Ammon's horn (tissue), 1 donor: ENCODE measurements at regions not wholly inside any gene's neighbourhood (a gene's known extent, or its start where the extent isn't known, plus 50 kb on each side); places are given as distances from the start of the nearest gene placed in this dataset.

Experiments
- DNase-seq: peaks from one replicate; pipeline ENCODE4 v3.0.0-alpha.2; 2016; ENCODE audit warnings: low spot score

DNA sequence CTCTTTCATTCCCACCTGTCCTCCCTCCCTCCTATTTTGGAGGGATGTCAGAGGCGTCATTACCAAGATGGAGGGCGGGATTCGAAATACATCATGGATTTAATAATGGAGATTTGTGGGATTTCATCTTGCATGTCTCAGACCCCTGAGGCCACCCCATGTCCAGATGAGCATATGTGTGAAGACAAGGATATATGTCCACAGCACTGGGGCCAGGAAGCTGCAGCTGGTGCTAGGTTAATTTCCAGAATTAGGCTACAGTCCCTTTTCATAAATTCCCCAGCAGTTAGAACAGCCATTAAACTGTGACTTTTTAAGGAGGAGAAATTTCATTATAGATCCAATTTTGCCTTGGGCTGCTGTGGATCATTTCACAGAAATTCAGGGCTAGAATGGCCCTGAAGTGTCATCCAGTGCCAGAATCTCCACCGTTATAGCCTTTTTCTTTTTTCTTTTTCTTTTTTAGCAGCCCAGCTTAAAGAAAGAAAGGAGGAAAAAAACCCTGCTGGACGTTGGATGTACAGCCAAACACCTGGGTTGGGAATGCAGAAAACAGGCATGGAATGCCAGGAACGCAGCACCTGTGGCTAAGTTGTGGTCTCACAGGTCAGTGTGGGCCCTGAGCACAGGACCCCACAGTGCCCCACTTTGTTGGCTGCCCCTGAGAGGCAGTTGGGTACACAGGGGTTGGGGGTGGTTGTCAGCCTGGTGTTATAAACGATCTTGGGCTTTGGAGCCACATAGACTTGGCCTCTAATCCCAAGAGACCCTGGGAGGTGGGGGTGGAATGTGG lies 50.2 kb upstream of the CXCL14 start:
- no peak for DNase-seq
